Lower leg skin (tissue), 4 donors: ENCODE measurements at regions not wholly inside any gene's neighbourhood (a gene's known extent, or its start where the extent isn't known, plus 50 kb on each side); places are given as distances from the start of the nearest gene placed in this dataset.

Experiments used
- DNase-seq, 2 donors: peaks; one replicate each; pipeline ENCODE4 v3.0.0-alpha.2; 2019; ENCODE audit warnings: low spot score in 2 of 2
- H3K4me3 ChIP-seq: fragments of 200-600 bp; sonication (generic); 2 replicates; pipeline ENCODE4 v1.5.1; 2017; ENCODE audit warnings: mild to moderate bottlenecking, low read depth; ENCODE audit not compliant: poor library complexity, severe bottlenecking
- CTCF ChIP-seq, 3 donors: fragments of 450-650 bp; IDR thresholded peaks; one replicate each; pipeline ENCODE4 v1.5.1; 2016; ENCODE audit warnings: antibody characterized with exemption in 3 of 3, mild to moderate bottlenecking in 3 of 3, moderate library complexity in 2 of 3
- POLR2A ChIP-seq, 2 donors: fragments of 450-650 bp; IDR thresholded peaks; one replicate each; pipeline ENCODE4 v1.6.1; 2016 to 2017; ENCODE audit warnings: antibody characterized with exemption in 2 of 2, mild to moderate bottlenecking in 1 of 2, moderate library complexity in 1 of 2
- WGBS, 2 donors: methylation state at CpG; one replicate each; pipeline ENCODE4 v1.1.5; 2018; 5-methylcytosine and 5-hydroxymethylcytosine counted together
- intact Hi-C: fragments of 100-400 bp; cut with DNase I; formaldehyde crosslinking; loops from one replicate; pipeline ENCODE4 v1.15.0; 2023; ENCODE audit warnings: low total_unique reads

- intact Hi-C loops = no loop called here
- H3K4me3 ChIP-seq = no peak overlapping the region
- WGBS, 2 donors = 79 to 86% methylated on average over 14 of the region's 14 CpGs
- no peak for TF ChIP-seq CTCF (IDR thresholded peaks at IDR 0.05)
- no peak for TF ChIP-seq POLR2A (IDR thresholded peaks at IDR 0.05)
- DNase-seq = no peak
These were observed 152.1 kb downstream of the GLI2 start for GRCh38 chr2:120887741-120888231.

- H3K4me3 ChIP-seq = no peak overlapping the region
- WGBS, 2 donors = 97% methylated on average over 10 of the region's 10 CpGs
- no peak for TF ChIP-seq CTCF (IDR thresholded peaks at IDR 0.05)
- intact Hi-C loops = no loop called here
- DNase-seq = no peak
These were observed 153.2 kb downstream of the GLI2 start for GRCh38 chr2:120888851-120889250.

- TF ChIP-seq CTCF (IDR thresholded peaks at IDR 0.05) = no peak
- TF ChIP-seq POLR2A (IDR thresholded peaks at IDR 0.05) = no peak
- no peak overlapping the region for H3K4me3 ChIP-seq
- DNase-seq = no peak
- intact Hi-C loops = no loop called here
- WGBS, 2 donors = 96% methylated on average over 3 of the region's 3 CpGs
These were observed 154.3 kb downstream of the GLI2 start for GRCh38 chr2:120889936-120890335.

GRCh38 chr2:120890566-120891360 lies 155.1 kb downstream of the GLI2 start:
- 92 to 94% methylated on average over 12 of the region's 12 CpGs for WGBS, 2 donors
- TF ChIP-seq POLR2A (IDR thresholded peaks at IDR 0.05) = no peak
- no peak for TF ChIP-seq CTCF (IDR thresholded peaks at IDR 0.05)
- H3K4me3 ChIP-seq = no peak overlapping the region
- no peak for DNase-seq
- intact Hi-C loops = no loop called here

- H3K4me3 ChIP-seq = no peak overlapping the region
- 85 to 95% methylated on average over 8 of the region's 8 CpGs for WGBS, 2 donors
- intact Hi-C loops = no loop called here
- no peak for DNase-seq
- TF ChIP-seq CTCF (IDR thresholded peaks at IDR 0.05) (no peak), POLR2A (IDR thresholded peaks at IDR 0.05) (no peak)
These were observed 156.8 kb downstream of the GLI2 start for GRCh38 chr2:120892271-120892966.
